ENCODE measurements at regions not wholly inside any gene's neighbourhood (a gene's known extent, or its start where the extent isn't known, plus 50 kb on each side); places are given as distances from the start of the nearest gene placed in this dataset.

DNA sequence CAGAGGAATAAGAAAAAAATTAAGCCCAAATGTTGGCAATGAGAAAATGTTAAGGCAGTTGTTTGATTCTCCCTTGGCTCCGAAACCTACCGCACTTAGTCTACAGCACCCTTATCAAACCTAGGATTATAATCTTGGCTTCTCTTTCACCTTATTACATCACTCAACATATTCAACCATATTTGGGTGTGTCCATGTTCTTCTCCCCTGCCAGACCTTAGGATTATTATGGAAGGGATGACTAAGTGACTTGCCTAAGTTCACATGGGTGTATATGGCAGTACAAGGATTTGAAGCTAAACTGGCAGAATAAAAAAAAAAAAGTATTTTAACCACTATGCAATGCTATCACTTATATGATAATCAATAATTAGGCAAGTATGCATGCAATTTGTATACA lies 76.4 kb downstream of the PLK2 start:
- Histone ChIP-seq H3K4me1 (ENCODE audit: insufficient read depth, low read length, severe bottlenecking) (no peaks in the 10 kb centered on the region), H3K9me3 (ENCODE audit: low read length) (no peaks in the 10 kb centered on the region), H3K27me3 (ENCODE audit: insufficient read depth, low read length) (no peaks in the 10 kb centered on the region), H3K4me2 (ENCODE audit: low read length) (no peak overlapping the region), H3K27ac (ENCODE audit: low read depth, low read length, poor library complexity, severe bottlenecking) (no peak overlapping the region), H3K9me2 (ENCODE audit: low read depth, low read length) (no peaks in the 10 kb centered on the region), H3K36me3 (ENCODE audit: insufficient read depth, low read length) (no peaks in the 10 kb centered on the region), H4K20me1 (ENCODE audit: insufficient read depth, low read length) (no peaks in the 10 kb centered on the region), H3K4me3 (ENCODE audit: low read depth, low read length, poor library complexity, severe bottlenecking) (no peak overlapping the region), H3K79me2 (ENCODE audit: insufficient read depth, low read length) (no peaks in the 10 kb centered on the region), H3F3A (ENCODE audit: insufficient read depth, low read length) (no peaks in the 10 kb centered on the region), H3K9ac (ENCODE audit: low read length) (no peak overlapping the region), H2AFZ (ENCODE audit: low read length) (no peak overlapping the region)
- TF ChIP-seq CTCF (IDR thresholded peaks at IDR 0.05; ENCODE audit: low read length): no peak
- TF ChIP-seq EZH2 (IDR thresholded peaks at IDR 0.05; ENCODE audit: borderline replicate concordance, low read length): no peak

GRCh38 chr5:58382131-58382534 lies 77.8 kb downstream of the PLK2 start:
- H3K9me2 ChIP-seq (ENCODE audit: low read depth, low read length): no peaks in the 10 kb centered on the region
- no peaks in the 10 kb centered on the region for H4K20me1 ChIP-seq (ENCODE audit: insufficient read depth, low read length)
- H3K9me3 ChIP-seq (ENCODE audit: low read length): no peaks in the 10 kb centered on the region
- no peaks in the 10 kb centered on the region for H3F3A ChIP-seq (ENCODE audit: insufficient read depth, low read length)
- H2AFZ ChIP-seq (ENCODE audit: low read length): no peak overlapping the region
- H3K36me3 ChIP-seq (ENCODE audit: insufficient read depth, low read length): no peaks in the 10 kb centered on the region
- no peak overlapping the region for H3K27ac ChIP-seq (ENCODE audit: low read depth, low read length, poor library complexity, severe bottlenecking)
- no peaks in the 10 kb centered on the region for H3K79me2 ChIP-seq (ENCODE audit: insufficient read depth, low read length)
- H3K4me1 ChIP-seq (ENCODE audit: insufficient read depth, low read length, severe bottlenecking): no peaks in the 10 kb centered on the region
- H3K9ac ChIP-seq (ENCODE audit: low read length): no peak overlapping the region
- no peak overlapping the region for H3K4me3 ChIP-seq (ENCODE audit: low read depth, low read length, poor library complexity, severe bottlenecking)
- H3K27me3 ChIP-seq (ENCODE audit: insufficient read depth, low read length): no peaks in the 10 kb centered on the region
- TF ChIP-seq EZH2 (IDR thresholded peaks at IDR 0.05; ENCODE audit: borderline replicate concordance, low read length) (no peak), CTCF (IDR thresholded peaks at IDR 0.05; ENCODE audit: low read length) (no peak)
- no peak overlapping the region for H3K4me2 ChIP-seq (ENCODE audit: low read length)

DNA sequence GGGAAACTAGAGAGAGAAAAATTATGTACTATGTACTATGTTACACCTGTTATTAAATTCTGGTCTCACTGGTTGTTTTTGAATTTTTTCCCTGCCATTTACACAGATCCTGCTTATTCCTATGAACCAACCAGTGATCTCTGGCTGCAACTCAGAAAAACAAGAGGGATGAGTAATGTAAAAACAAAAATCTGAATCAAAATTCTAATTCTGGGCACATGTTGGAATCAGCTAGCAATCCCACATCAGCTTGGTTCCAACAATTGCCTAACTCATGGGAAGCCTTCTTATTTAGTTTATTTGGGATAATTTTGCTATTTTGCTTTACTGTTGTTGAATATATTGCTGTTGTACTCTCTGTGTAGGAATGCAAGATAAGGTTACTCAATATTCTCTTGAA lies 78.3 kb downstream of the PLK2 start:
- Histone ChIP-seq H3K9ac (ENCODE audit: low read length) (no peak overlapping the region), H3K9me2 (ENCODE audit: low read depth, low read length) (no peaks in the 10 kb centered on the region), H3K9me3 (ENCODE audit: low read length) (no peaks in the 10 kb centered on the region), H2AFZ (ENCODE audit: low read length) (no peak overlapping the region), H3F3A (ENCODE audit: insufficient read depth, low read length) (no peaks in the 10 kb centered on the region), H3K27me3 (ENCODE audit: insufficient read depth, low read length) (no peaks in the 10 kb centered on the region), H3K79me2 (ENCODE audit: insufficient read depth, low read length) (no peaks in the 10 kb centered on the region), H3K4me3 (ENCODE audit: low read depth, low read length, poor library complexity, severe bottlenecking) (no peak overlapping the region), H3K4me1 (ENCODE audit: insufficient read depth, low read length, severe bottlenecking) (no peaks in the 10 kb centered on the region), H3K27ac (ENCODE audit: low read depth, low read length, poor library complexity, severe bottlenecking) (no peak overlapping the region), H3K4me2 (ENCODE audit: low read length) (no peak overlapping the region), H3K36me3 (ENCODE audit: insufficient read depth, low read length) (no peaks in the 10 kb centered on the region), H4K20me1 (ENCODE audit: insufficient read depth, low read length) (no peaks in the 10 kb centered on the region)
- TF ChIP-seq EZH2 (IDR thresholded peaks at IDR 0.05; ENCODE audit: borderline replicate concordance, low read length) (no peak), CTCF (IDR thresholded peaks at IDR 0.05; ENCODE audit: low read length) (no peak)
